C4-2B (cell line): ENCODE measurements at regions not wholly inside any gene's neighbourhood (a gene's known extent, or its start where the extent isn't known, plus 50 kb on each side); places are given as distances from the start of the nearest gene placed in this dataset.

Source experiments
- H3K27ac ChIP-seq: fragments of 450-650 bp; 2 replicates; pipeline ENCODE4 v1.5.1; 2017
- ZFX ChIP-seq: fragments of 450-650 bp; IDR thresholded peaks from 2 replicates; pipeline ENCODE4 v1.6.1; 2017
- TF ChIP-seq, protein P1 (sequence below): fragments of 450-650 bp; conservative IDR thresholded peaks from 2 replicates; pipeline ENCODE4 v1.5.1; 2017; ENCODE audit warnings: mild to moderate bottlenecking

DNA sequence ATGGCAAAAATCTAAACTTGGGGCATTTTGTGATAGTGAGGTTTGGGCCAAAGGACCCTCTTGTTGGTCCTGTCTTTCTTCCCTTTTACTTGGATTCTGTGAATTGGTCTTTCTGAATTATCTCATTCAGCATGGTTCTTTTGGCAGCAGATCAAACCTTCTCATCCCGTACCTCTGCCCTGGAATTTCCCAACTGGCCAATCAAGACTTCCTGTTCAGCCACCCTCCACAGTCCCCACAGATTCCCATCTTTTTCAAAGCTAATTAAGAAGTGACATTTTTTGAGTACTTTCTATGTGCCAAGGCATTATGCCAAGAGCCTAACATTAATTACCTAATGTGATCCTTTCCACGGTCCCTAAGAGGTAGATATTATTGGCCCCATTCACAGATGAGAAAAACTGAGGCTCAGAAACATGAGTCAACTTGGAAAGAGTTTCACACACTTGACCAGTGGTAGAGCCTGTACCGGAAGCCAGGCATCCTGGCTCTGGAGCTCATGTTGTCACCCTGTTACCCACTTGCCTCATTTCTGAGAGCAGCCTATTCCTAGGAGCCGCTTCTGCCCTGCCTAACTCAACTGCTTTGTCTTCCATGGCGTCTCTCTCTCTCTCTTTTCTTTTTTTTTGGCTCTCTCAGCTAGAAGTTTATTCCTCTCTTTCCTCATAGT is 135.9 kb downstream of the C12orf75 start:
- no peak overlapping the region for H3K27ac ChIP-seq
- TF ChIP-seq, protein P1, sequence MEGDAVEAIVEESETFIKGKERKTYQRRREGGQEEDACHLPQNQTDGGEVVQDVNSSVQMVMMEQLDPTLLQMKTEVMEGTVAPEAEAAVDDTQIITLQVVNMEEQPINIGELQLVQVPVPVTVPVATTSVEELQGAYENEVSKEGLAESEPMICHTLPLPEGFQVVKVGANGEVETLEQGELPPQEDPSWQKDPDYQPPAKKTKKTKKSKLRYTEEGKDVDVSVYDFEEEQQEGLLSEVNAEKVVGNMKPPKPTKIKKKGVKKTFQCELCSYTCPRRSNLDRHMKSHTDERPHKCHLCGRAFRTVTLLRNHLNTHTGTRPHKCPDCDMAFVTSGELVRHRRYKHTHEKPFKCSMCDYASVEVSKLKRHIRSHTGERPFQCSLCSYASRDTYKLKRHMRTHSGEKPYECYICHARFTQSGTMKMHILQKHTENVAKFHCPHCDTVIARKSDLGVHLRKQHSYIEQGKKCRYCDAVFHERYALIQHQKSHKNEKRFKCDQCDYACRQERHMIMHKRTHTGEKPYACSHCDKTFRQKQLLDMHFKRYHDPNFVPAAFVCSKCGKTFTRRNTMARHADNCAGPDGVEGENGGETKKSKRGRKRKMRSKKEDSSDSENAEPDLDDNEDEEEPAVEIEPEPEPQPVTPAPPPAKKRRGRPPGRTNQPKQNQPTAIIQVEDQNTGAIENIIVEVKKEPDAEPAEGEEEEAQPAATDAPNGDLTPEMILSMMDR, result no peak
- TF ChIP-seq ZFX, result no peak

DNA sequence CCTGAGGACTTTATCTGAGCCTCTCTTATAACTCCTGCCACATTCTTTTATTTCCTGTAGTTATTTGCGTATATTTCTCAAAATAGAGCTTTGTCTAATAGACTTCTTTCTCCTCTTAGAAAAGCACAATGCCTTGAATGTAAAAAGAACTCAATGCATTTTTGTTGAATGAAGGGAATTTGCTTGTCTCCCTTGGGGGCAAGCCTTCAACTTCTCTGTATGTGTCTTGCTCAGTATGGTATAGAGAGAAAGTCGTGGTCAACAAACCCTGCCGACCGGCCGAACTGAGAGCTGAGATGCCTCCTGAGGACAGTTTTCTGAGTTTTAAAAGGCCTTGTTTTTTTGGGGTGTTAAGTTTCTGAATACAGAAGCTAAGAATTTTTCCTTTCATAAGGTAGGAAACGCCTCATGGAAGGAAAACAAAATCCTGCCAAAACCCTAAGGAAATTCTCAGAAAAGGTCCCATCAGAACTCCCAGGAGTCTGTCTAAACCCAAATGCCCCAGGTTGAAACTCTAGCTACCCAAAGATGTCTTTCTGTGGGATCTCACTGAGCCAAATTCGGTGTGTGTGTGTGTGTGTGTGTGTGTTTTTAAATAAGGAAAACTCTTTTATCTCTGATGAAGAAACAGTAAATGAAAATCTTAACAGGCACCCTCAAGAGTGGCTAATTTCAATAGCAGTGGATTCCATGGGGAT is 136.6 kb downstream of the C12orf75 start:
- TF ChIP-seq, protein P1, result no peak
- TF ChIP-seq ZFX, result no peak
- H3K27ac ChIP-seq, result no peak overlapping the region

DNA sequence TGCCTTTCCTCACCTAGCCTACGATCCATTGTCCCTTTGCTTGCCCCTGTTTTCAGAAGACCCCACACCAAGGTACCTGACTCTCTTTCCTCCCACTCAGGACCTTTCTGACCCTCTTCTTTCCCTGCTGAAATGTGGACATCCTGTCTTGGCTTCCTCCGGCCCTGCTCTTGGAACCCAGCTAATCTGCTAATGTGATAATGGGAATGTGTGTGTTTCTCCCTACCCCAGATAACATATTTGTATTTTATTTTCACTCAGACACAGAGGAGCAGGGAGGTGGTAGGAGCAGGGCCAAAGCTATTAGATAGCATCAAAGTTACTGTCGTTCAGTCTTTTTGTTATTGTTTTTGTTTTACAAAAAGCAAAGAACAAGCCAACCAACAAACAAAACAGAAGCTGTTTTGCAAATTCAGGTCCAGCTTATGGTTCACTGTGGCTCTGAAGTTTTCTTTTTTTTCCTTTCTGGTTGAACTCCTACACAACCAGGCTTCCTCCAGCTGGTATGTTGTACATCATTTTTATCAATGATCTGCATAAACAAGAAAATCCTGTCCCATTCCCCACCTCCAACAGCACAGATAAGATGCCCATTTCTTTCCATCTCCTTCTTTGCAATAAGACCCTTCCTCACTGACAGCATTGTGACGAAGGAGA is 137.3 kb downstream of the C12orf75 start:
- no peak overlapping the region for H3K27ac ChIP-seq

DNA sequence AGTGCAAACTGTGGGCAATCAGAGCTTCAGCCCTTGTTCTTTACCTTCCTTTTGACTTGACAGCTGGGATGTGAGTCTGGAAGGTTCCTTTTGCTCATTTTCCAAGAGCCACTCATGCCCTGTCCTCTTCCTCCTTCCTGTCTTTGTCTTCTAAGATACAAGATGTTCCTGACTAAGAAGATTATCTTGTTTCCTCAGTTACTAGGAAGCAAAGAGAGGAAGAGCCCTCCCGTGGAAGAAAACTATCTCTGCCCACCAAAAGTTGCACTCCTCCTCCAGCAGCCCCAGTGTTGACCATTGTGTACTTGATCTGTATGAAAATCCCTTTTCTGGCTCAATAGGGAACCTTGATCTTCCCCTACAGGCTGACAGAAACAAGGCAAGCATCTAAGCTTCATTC is 138.0 kb downstream of the C12orf75 start:
- H3K27ac ChIP-seq, result no peak overlapping the region
- TF ChIP-seq, protein P1, result no peak
- no peak for TF ChIP-seq ZFX

More for the DNA sequence above, 137.3 kb downstream of the C12orf75 start:
- TF ChIP-seq, protein P1, result no peak
- no peak for TF ChIP-seq ZFX

DNA sequence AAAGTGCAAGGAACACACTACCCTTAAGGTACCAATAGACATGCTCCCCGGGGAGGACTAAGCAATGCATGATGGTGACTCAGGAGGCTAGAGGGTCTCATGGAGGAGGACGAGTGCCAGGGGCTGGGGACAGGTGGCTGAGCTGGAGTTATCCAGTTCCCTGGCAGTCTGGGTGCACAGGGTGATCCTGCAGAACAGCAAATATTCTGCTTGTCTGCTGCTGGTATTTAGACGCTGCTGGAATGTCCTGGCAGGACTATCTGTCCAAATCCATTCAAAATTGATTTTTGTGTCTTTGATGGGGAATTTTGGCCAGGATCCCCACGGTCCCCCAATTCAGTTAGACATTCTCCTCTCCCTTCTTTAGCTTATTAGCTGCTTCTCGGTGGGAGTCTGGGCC is 138.7 kb downstream of the C12orf75 start:
- TF ChIP-seq, protein P1, result no peak
- TF ChIP-seq ZFX, result no peak

DNA sequence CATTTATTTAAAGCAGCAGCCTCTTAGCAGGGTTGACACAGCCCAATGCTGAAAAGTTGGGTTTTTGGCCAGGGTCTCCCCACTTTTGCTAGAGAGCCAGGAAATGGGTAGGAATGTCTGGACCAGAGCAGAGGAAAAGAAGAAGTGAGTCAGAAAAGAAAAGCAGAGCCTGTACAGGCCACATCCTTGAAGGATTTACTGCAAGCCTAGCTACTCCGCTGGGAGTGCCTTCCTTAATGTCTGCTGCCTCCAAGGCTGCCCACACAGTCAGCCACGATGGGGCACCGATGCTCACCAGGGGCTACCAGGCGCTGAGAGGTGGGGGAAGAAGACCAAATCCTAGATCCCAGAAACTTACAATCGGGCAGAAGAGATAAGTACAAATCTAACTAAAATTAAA is 139.2 kb downstream of the C12orf75 start:
- TF ChIP-seq ZFX, result no peak
- TF ChIP-seq, protein P1, result no peak
- no peak overlapping the region for H3K27ac ChIP-seq

More for the DNA sequence above, 138.7 kb downstream of the C12orf75 start:
- H3K27ac ChIP-seq, result no peak overlapping the region

DNA sequence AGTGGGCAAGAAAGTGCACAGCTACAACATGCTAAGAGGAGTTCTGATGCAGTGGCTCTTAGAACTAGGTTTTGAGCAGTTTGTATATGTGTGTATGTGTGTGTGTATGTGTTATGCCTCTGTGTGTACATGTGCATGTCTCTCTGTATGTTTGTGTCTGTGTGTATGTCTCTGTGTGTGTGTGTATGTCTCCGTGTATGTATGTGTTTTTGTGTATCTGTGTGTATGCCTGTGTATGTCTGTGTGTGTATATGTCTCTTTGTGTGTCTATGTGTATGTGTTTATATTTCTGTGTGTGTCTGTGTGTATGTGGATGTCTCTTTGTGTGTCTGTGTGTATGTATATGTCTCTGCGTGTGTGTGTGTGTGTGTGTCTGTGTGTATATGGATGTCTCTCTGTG is 139.6 kb downstream of the C12orf75 start:
- TF ChIP-seq, protein P1, result no peak
- TF ChIP-seq ZFX, result no peak
- no peak overlapping the region for H3K27ac ChIP-seq
